Endothelial cell of umbilical vein (primary cell): ENCODE measurements at regions not wholly inside any gene's neighbourhood (a gene's known extent, or its start where the extent isn't known, plus 50 kb on each side); places are given as distances from the start of the nearest gene placed in this dataset.

ENCODE experiments used
- BruUV-seq: library from RNA; stranded (reverse); fragments of 400-500 nt; replicated peaks from 2 replicates; lab custom pipeline; 2021; lab: Mats Ljungman, UMichigan
- CTCF ChIA-PET: fragments of 300-600, 350-600 bp; sonication (Branson Sonifier 250); formaldehyde crosslinking; loops from one replicate; lab custom pipeline; 2021; ENCODE audit warnings: antibody characterized with exemption, inconsistent platforms; lab: Charles Lee
- POLR2A ChIA-PET: fragments of 300-600, 350-600 bp; sonication (Branson Sonifier 250); formaldehyde crosslinking; loops from one replicate; lab custom pipeline; 2021; ENCODE audit warnings: antibody characterized with exemption, inconsistent platforms; lab: Charles Lee
- DNase-seq: peaks from one replicate; pipeline ENCODE4 v3.0.0-alpha.2; 2011; ENCODE audit warnings: low read depth, low spot score
- FAIRE-seq: peaks from 2 replicates; lab custom pipeline; 2011; peaks lifted over from hg19 to GRCh38; lab: Jason Lieb, UNC
- H2AFZ ChIP-seq: 2 replicates; pipeline ENCODE4 v1.6.0; 2012; ENCODE audit warnings: low read depth, low read length, control low read depth, inconsistent platforms
- H3K27ac ChIP-seq: 2 replicates; pipeline ENCODE4 v1.5.1; 2011; ENCODE audit warnings: low read depth, mild to moderate bottlenecking, control low read depth, low read length, moderate library complexity; ENCODE audit not compliant: insufficient read depth
- H3K27me3 ChIP-seq, 2 experiments: 2 replicates each; pipeline versions ENCODE4 v1.6.0 to v1.6.1; 2011; ENCODE audit warnings: low read length in 2 of 2, mixed read lengths in 1 of 2; ENCODE audit not compliant: control insufficient read depth in 2 of 2, insufficient read depth in 2 of 2
- H3K36me3 ChIP-seq, 2 experiments: 2 replicates in 1 of 2; 3 replicates in 1 of 2; pipeline ENCODE4 v1.5.1; 2011; ENCODE audit warnings: low read length in 2 of 2, mild to moderate bottlenecking in 1 of 2, moderate library complexity in 1 of 2; ENCODE audit not compliant: control insufficient read depth in 2 of 2, insufficient read depth in 2 of 2; ENCODE audit errors: extremely low read depth in 1 of 2
- H3K4me1 ChIP-seq: 3 replicates; pipeline ENCODE4 v1.5.1; 2011; ENCODE audit warnings: mild to moderate bottlenecking, low read length; ENCODE audit not compliant: control insufficient read depth, insufficient read depth; ENCODE audit errors: extremely low read depth
- H3K4me2 ChIP-seq: 2 replicates; pipeline ENCODE4 v1.6.1; 2011; ENCODE audit warnings: low read length, control low read depth, mixed read lengths; ENCODE audit not compliant: insufficient read depth
- H3K4me3 ChIP-seq, 3 experiments: fragments of 200-600 bp in 1 of 3; sonication (generic), shearing (Covaris generic) in 1 of 3; replicated peaks in 1 of 3; 2 replicates each; pipeline ENCODE4 v1.5.1; 2011 to 2016; ENCODE audit warnings: control low read depth in 3 of 3, low read length in 3 of 3, mild to moderate bottlenecking in 2 of 3, inconsistent platforms in 1 of 3, low read depth in 1 of 3, moderate library complexity in 1 of 3; ENCODE audit not compliant: insufficient read depth in 1 of 3
- H3K79me2 ChIP-seq: 2 replicates; pipeline ENCODE4 v1.6.0; 2012; ENCODE audit warnings: low read length, inconsistent platforms; ENCODE audit not compliant: control insufficient read depth, insufficient read depth
- H3K9ac ChIP-seq: replicated peaks from 2 replicates; pipeline ENCODE3; 2011; ENCODE audit warnings: low read length, control low read depth; ENCODE audit not compliant: insufficient read depth; ENCODE audit errors: extremely low read depth
- H3K9me1 ChIP-seq: replicated peaks from 3 replicates; pipeline ENCODE4 v1.6.0; 2011; ENCODE audit warnings: mild to moderate bottlenecking, low read length; ENCODE audit not compliant: control insufficient read depth, insufficient read depth; ENCODE audit errors: extremely low read depth
- H3K9me3 ChIP-seq: replicated peaks from 2 replicates; pipeline ENCODE4 v1.5.1; 2012; ENCODE audit warnings: low read length, inconsistent platforms; ENCODE audit not compliant: control insufficient read depth, insufficient read depth
- H4K20me1 ChIP-seq: replicated peaks from 2 replicates; pipeline ENCODE3; 2011; ENCODE audit warnings: mild to moderate bottlenecking, low read length; ENCODE audit not compliant: control insufficient read depth, insufficient read depth; ENCODE audit errors: extremely low read depth
- EZH2 ChIP-seq: IDR thresholded peaks from 2 replicates; pipeline ENCODE4 v1.6.1; 2012; ENCODE audit warnings: borderline replicate concordance, low read depth, mild to moderate bottlenecking, moderate library complexity, low read length, inconsistent platforms; ENCODE audit not compliant: severe bottlenecking
- FOS ChIP-seq: IDR thresholded peaks from 2 replicates; pipeline ENCODE4 v1.6.1; 2011; ENCODE audit warnings: mild to moderate bottlenecking, low read length, moderate library complexity, borderline replicate concordance; ENCODE audit not compliant: insufficient read depth
- GATA2 ChIP-seq: IDR thresholded peaks from 2 replicates; pipeline ENCODE4 v1.7.0; 2011; ENCODE audit warnings: low read depth, mild to moderate bottlenecking, moderate library complexity, mixed read lengths, low read length; ENCODE audit not compliant: insufficient read length, insufficient read depth
- JUN ChIP-seq: IDR thresholded peaks from 2 replicates; pipeline ENCODE4 v1.6.1; 2011; ENCODE audit warnings: borderline replicate concordance, low read depth; ENCODE audit not compliant: insufficient read length, insufficient read depth
- MAX ChIP-seq: IDR thresholded peaks from 2 replicates; pipeline ENCODE4 v1.6.1; 2011; ENCODE audit not compliant: insufficient read depth, insufficient read length
- MYC ChIP-seq: IDR thresholded peaks from one replicate; pipeline ENCODE4 v1.6.1; 2011; ENCODE audit warnings: mild to moderate bottlenecking, low read depth, low read length
- POLR2A ChIP-seq: IDR thresholded peaks from 2 replicates; pipeline ENCODE4 v1.6.1; 2012; ENCODE audit warnings: low read depth, mild to moderate bottlenecking, control low read depth, low read length
- POLR2AphosphoS5 ChIP-seq: IDR thresholded peaks from 2 replicates; pipeline ENCODE4 v1.6.1; 2012; ENCODE audit warnings: low read depth, mild to moderate bottlenecking, control low read depth, low read length, moderate library complexity; ENCODE audit not compliant: insufficient read depth
- dilution Hi-C: fragments of 300-500 bp; cut with MboI; formaldehyde crosslinking; loops from one replicate; pipeline ENCODE4 v1.15.0; 2019; ENCODE audit warnings: low sequenced_read_pairs; ENCODE audit not compliant: extremely low pct_ligation_motif_present
- intact Hi-C: fragments of 100-400 bp; cut with micrococcal nuclease; formaldehyde crosslinking; loops from one replicate; pipeline ENCODE4 v1.10.0; 2022
- TF ChIP-seq, protein P1 (sequence below), 2 donors: IDR thresholded peaks; 1 replicate in 1 of 2; 2 replicates in 1 of 2; pipeline ENCODE4 v1.5.1; 2011; ENCODE audit warnings: low read length in 2 of 2, mild to moderate bottlenecking in 2 of 2, moderate library complexity in 2 of 2, control low read depth in 1 of 2, inconsistent platforms in 1 of 2, low read depth in 1 of 2; ENCODE audit not compliant: insufficient read depth in 1 of 2; ENCODE audit errors: extremely low read depth in 1 of 2

GRCh38 chr7:97450516-97450915 is 281.4 kb upstream of the TAC1 start:
- DNase-seq (no peak), FAIRE-seq (no peak)
- Histone ChIP-seq H3K4me1 (no peaks in the 10 kb centered on the region), H3K4me3 (no peak overlapping the region), H3K27ac (no peak overlapping the region), H2AFZ (no peak overlapping the region), H3K9me3 (no peaks in the 10 kb centered on the region), H3K79me2 (no peaks in the 10 kb centered on the region), H4K20me1 (no peaks in the 10 kb centered on the region), H3K9ac (no peak overlapping the region), H3K9me1 (no peaks in the 10 kb centered on the region), H3K4me2 (no peak overlapping the region), H3K27me3 (no peaks in the 10 kb centered on the region), H3K36me3 (no peaks in the 10 kb centered on the region)
- dilution Hi-C loops (no loop called here), intact Hi-C loops (no loop called here)
- ChIA-PET CTCF (no interaction called here), POLR2A (no interaction called here)
- no TSS peak for BruUV-seq
- TF ChIP-seq MAX (no peak), GATA2 (no peak), JUN (no peak), POLR2AphosphoS5 (no peak), FOS (no peak), POLR2A (no peak), EZH2 (no peak), MYC (no peak)
- TF ChIP-seq, protein P1, sequence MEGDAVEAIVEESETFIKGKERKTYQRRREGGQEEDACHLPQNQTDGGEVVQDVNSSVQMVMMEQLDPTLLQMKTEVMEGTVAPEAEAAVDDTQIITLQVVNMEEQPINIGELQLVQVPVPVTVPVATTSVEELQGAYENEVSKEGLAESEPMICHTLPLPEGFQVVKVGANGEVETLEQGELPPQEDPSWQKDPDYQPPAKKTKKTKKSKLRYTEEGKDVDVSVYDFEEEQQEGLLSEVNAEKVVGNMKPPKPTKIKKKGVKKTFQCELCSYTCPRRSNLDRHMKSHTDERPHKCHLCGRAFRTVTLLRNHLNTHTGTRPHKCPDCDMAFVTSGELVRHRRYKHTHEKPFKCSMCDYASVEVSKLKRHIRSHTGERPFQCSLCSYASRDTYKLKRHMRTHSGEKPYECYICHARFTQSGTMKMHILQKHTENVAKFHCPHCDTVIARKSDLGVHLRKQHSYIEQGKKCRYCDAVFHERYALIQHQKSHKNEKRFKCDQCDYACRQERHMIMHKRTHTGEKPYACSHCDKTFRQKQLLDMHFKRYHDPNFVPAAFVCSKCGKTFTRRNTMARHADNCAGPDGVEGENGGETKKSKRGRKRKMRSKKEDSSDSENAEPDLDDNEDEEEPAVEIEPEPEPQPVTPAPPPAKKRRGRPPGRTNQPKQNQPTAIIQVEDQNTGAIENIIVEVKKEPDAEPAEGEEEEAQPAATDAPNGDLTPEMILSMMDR (IDR thresholded peaks at IDR 0.05; ENCODE audit: extremely low read depth in 1 of 2, insufficient read depth in 1 of 2, low read depth in 1 of 2, low read length in 2 of 2), result no peak
